ENCODE measurements at regions not wholly inside any gene's neighbourhood (a gene's known extent, or its start where the extent isn't known, plus 50 kb on each side); places are given as distances from the start of the nearest gene placed in this dataset.

GRCh38 chr5:111902436-111902835, 145.4 kb upstream of the NREP start:
- H3K27me3 ChIP-seq (ENCODE audit: control insufficient read depth, insufficient read depth, low read length), result no peaks in the 10 kb centered on the region
- Mint-ChIP-seq H3K4me3 (no peak overlapping the region), H3K36me3 (peaks cover 8% of the 10 kb centered on the region), H3K27ac (no peak overlapping the region), H3K27me3 (ENCODE audit: low read depth in 2 of 2) (peaks cover 2 to 11% of the 10 kb centered on the region in 2 donors), H3K9me3 (peaks cover 6 to 9% of the 10 kb centered on the region in 2 donors), H3K4me1 (no peaks in the 10 kb centered on the region)
- ATAC-seq, result no peak
- intact Hi-C loops (cut with micrococcal nuclease), result no loop called here
- peaks cover 2% of the 10 kb centered on the region for H3K9me3 ChIP-seq (ENCODE audit: control insufficient read depth, insufficient read depth, low read length)
- H3K36me3 ChIP-seq (ENCODE audit: control insufficient read depth, insufficient read depth, low read length), result no peaks in the 10 kb centered on the region
- DNase-seq, result no peak
- 82% methylated on average over 5 of the region's 5 CpGs for WGBS (ENCODE audit: insufficient coverage)
- no peak for TF ChIP-seq CTCF (IDR thresholded peaks at IDR 0.05)
- no peaks in the 10 kb centered on the region for H3K4me1 ChIP-seq (ENCODE audit: control insufficient read depth, insufficient read depth, low read length)
- no peak overlapping the region for H3K4me3 ChIP-seq (ENCODE audit: low read length)
- no peak overlapping the region for H3K27ac ChIP-seq (ENCODE audit: low read length)

- H3K4me1 ChIP-seq (ENCODE audit: control insufficient read depth, insufficient read depth, low read length), result no peaks in the 10 kb centered on the region
- Mint-ChIP-seq H3K9me3 (peaks cover 6 to 9% of the 10 kb centered on the region in 2 donors), H3K36me3 (peaks cover 8% of the 10 kb centered on the region), H3K27ac (no peak overlapping the region), H3K4me1 (no peaks in the 10 kb centered on the region), H3K27me3 (ENCODE audit: low read depth in 2 of 2) (peaks cover 2 to 11% of the 10 kb centered on the region in 2 donors), H3K4me3 (no peak overlapping the region)
- intact Hi-C loops (cut with micrococcal nuclease), result no loop called here
- 8% methylated on average over 1 of the region's 2 CpGs for WGBS (ENCODE audit: insufficient coverage)
- DNase-seq, result no peak
- H3K27me3 ChIP-seq (ENCODE audit: control insufficient read depth, insufficient read depth, low read length), result no peaks in the 10 kb centered on the region
- no peak overlapping the region for H3K27ac ChIP-seq (ENCODE audit: low read length)
- TF ChIP-seq CTCF (IDR thresholded peaks at IDR 0.05), result no peak
- peaks cover 2% of the 10 kb centered on the region for H3K9me3 ChIP-seq (ENCODE audit: control insufficient read depth, insufficient read depth, low read length)
- no peak overlapping the region for H3K4me3 ChIP-seq (ENCODE audit: low read length)
- H3K36me3 ChIP-seq (ENCODE audit: control insufficient read depth, insufficient read depth, low read length), result no peaks in the 10 kb centered on the region
- no peak for ATAC-seq
These were observed 144.3 kb upstream of the NREP start for GRCh38 chr5:111901296-111901695.

- Histone ChIP-seq H3K36me3 (ENCODE audit: control insufficient read depth, insufficient read depth, low read length) (no peaks in the 10 kb centered on the region), H3K27me3 (ENCODE audit: control insufficient read depth, insufficient read depth, low read length) (no peaks in the 10 kb centered on the region), H3K4me1 (ENCODE audit: control insufficient read depth, insufficient read depth, low read length) (no peaks in the 10 kb centered on the region), H3K4me3 (ENCODE audit: low read length) (no peak overlapping the region), H3K9me3 (ENCODE audit: control insufficient read depth, insufficient read depth, low read length) (no peaks in the 10 kb centered on the region), H3K27ac (ENCODE audit: low read length) (no peak overlapping the region)
- H3K9me3 Mint-ChIP-seq, result peaks cover 1 to 2% of the 10 kb centered on the region in 2 donors
- WGBS (ENCODE audit: insufficient coverage), result 37% methylated on average over 1 of the region's 1 CpG
- TF ChIP-seq CTCF (IDR thresholded peaks at IDR 0.05), result no peak
- ATAC-seq (no peak), DNase-seq (no peak)
- H3K36me3 Mint-ChIP-seq, result no peaks in the 10 kb centered on the region
- H3K4me3 Mint-ChIP-seq, result no peak overlapping the region
- H3K27ac Mint-ChIP-seq, result no peak overlapping the region
- H3K27me3 Mint-ChIP-seq (ENCODE audit: low read depth in 2 of 2), result peaks cover 0 to under 1% of the 10 kb centered on the region in 2 donors
- H3K4me1 Mint-ChIP-seq, result no peaks in the 10 kb centered on the region
- intact Hi-C loops (cut with micrococcal nuclease), result no loop called here
These were observed 136.0 kb upstream of the NREP start for GRCh38 chr5:111892949-111893348.

GRCh38 chr5:111887706-111888105, 130.7 kb upstream of the NREP start:
- ATAC-seq (no peak), DNase-seq (no peak)
- 100% methylated on average over 2 of the region's 2 CpGs for WGBS (ENCODE audit: insufficient coverage)
- no peaks in the 10 kb centered on the region for H3K4me1 ChIP-seq (ENCODE audit: control insufficient read depth, insufficient read depth, low read length)
- H3K27me3 ChIP-seq (ENCODE audit: control insufficient read depth, insufficient read depth, low read length), result no peaks in the 10 kb centered on the region
- no peak overlapping the region for H3K4me3 ChIP-seq (ENCODE audit: low read length)
- Mint-ChIP-seq H3K36me3 (no peaks in the 10 kb centered on the region), H3K4me1 (no peaks in the 10 kb centered on the region), H3K27ac (no peak overlapping the region), H3K9me3 (no peaks in the 10 kb centered on the region), H3K4me3 (no peak overlapping the region), H3K27me3 (ENCODE audit: low read depth in 2 of 2) (no peaks in the 10 kb centered on the region)
- intact Hi-C loops (cut with micrococcal nuclease), result no loop called here
- no peak for TF ChIP-seq CTCF (IDR thresholded peaks at IDR 0.05)
- H3K9me3 ChIP-seq (ENCODE audit: control insufficient read depth, insufficient read depth, low read length), result no peaks in the 10 kb centered on the region
- H3K36me3 ChIP-seq (ENCODE audit: control insufficient read depth, insufficient read depth, low read length), result no peaks in the 10 kb centered on the region
- H3K27ac ChIP-seq (ENCODE audit: low read length), result no peak overlapping the region
